DMS114 treated with DMSO at 0.1 percent for 48 hours (cell line): ENCODE measurements at regions not wholly inside any gene's neighbourhood (a gene's known extent, or its start where the extent isn't known, plus 50 kb on each side); places are given as distances from the start of the nearest gene placed in this dataset.

Experiments used
- DNase-seq: peaks from one replicate; lab custom pipeline; 2025; ENCODE audit not compliant: unreplicated experiment; lab: John Stamatoyannopoulos, UW

DNA sequence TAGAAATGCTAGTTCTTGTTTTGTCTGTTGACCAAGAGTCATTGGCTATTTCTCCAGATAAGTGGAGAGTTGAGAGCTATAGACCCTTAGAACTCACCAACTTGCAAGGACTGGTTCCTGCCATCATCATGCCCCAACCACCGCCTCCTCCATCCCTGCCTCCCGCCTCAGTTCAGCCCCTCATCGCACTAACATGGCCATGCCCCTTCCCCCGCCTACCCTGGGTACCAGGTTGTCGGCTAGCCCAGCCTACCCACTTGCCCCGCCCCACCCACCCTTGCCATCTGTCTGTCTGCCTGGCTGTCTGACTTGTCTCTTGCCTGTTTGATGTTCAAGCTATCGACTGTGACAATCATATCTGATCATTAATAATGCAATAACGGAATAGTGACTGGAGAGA, 154.1 kb downstream of the TRIM29 start:
- no peak for DNase-seq

DNA sequence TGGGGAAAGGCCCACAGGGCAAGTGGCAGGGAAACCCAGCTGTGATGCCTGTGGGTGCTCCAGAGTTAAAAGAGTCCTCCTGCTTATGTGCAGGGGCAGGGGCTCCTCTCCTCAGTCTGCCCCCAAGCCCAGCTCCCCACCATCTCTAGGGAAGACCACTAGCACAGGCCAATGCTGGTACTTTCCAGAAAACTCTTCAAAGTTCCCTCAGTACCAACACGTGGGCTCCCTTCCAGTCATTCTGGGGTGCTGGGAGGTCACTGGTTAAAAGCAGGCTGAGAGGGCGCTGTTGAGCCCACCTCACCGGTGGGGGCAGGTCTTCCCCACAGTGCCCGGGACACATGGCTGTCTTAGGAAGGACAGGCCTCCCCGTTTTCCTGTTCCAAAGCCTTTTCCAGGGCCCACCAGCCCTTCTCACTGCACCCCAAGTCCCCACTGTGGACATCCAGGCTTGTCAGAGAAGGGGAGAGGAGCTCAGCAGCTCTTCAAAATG, 154.6 kb downstream of the TRIM29 start:
- no peak for DNase-seq

DNA sequence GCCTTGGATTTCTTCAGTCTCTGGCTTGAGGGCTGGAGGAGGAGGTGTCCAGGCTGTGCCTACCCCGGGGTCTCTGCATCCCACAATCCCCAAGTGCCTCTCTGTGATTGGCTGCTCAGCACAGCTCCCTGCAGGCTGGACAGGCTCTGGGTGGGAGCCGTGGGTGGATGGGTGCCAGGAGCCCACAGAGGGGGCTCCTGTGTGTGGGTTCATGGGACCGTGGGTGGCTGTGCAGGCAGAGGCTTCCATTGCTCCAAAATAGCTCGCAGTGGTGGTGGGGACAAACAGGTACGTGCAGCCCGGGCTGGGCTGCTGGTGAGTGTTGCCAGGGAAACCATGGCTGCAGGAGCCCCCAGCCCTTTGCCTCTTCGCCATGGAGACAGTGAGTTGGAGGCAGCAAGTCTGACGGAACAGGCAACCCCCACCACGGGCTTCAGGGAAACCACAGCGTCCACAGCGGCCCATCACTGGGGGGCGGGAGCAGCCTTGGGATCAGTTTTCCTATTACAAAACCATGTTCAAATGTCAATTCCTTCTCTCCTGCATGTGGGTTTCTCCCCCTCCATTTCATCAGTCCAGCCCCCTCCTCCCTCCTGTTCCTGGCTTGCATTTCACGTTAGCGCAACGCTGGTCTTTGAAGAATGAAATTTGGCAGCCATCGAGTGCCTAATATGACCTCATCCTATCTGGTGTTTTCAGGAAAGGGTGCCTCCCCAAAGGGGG, 155.2 kb downstream of the TRIM29 start:
- DNase-seq: no peak

DNA sequence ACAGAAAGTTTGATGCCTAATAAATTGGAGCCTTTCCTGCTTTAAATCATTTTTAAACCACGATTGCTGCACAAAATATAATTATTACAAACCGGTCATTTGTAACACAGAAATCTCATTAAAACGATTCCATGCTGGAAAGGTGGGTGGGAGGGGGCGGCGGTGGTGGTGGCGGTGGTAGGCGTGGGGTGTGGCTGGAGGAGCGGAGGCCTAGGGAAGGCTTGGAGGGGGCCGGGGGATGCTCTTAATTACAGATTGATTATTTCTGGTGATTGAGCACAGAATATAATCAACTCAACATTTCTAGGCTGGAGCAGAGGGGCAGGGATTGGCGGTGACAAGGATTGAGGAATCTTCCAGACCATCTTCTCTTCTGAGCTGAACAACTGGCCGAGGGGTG, 157.5 kb downstream of the TRIM29 start:
- no peak for DNase-seq

DNA sequence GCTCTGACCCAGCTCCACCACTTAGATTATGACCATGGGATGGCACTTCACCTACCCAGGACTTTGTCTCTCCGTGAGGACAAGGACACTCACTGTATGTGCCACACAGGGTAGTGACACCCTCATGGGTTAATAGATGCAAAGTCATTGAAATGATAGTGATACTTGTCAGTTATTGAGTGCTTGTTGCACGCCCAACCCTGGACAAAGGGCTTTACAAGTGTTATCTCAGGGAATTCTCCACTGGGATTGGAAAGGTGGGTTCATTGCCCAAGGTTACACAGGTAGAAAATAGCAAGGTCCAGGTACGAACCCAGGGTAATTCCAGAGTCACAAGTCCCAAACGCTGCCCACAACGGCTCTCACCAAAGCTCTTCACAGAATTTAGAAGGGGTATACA, 158.2 kb downstream of the TRIM29 start:
- DNase-seq: no peak

DNA sequence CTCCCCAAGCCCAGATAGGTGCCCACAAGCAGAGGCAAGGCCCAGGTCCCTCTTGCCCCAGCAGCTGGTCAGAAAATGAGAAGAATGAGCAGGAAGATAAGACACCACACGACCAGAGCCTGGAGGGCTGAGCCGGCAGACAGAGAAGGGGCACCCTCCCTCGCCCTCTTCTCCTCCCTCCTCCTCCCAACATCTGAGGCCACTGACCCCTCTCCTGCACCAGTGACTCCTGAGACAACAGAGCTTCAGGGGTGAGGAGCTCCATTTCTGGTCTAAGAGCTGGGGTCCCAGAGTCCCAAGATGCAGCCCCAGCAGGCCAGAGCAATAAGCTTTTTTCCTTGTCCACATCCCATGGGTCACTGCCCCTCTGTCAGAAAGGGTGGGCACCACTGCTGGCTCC, 159.2 kb downstream of the TRIM29 start:
- DNase-seq: no peak

DNA sequence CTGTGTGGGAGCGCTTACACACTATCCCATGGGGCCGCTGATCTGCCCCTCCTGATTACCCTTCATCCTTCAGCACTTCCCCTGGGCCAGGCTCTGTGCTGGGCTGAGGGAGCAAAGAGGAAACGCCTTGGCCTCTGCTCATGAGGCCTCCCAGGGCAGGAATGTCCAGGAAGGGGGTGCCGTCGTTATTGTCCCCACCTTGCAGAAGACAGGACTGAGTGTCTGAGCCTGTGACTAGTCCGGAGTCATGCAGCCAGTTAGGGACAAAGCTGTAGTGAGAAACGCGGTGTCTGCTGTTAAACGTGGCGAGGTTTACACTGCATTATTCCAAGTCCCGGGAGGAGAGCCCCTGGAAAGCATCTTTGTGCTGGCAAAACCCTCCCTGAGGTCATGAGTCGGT, 160.0 kb downstream of the TRIM29 start:
- DNase-seq: no peak

DNA sequence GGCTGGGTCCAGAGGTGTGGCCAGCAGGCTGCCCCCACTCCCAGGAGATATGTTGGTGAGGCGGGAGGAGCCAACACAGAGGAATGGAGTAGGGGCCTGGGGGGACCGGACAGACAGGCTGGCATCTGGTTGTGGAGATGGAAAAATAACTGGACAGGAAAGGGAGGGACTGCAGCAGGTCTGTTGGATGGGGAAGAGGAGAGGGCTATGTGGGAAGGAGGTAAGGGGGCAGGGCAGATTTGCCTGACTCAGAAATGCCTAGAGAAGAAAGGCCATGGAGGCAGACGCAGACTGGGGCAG, 160.4 kb downstream of the TRIM29 start:
- DNase-seq: no peak

DNA sequence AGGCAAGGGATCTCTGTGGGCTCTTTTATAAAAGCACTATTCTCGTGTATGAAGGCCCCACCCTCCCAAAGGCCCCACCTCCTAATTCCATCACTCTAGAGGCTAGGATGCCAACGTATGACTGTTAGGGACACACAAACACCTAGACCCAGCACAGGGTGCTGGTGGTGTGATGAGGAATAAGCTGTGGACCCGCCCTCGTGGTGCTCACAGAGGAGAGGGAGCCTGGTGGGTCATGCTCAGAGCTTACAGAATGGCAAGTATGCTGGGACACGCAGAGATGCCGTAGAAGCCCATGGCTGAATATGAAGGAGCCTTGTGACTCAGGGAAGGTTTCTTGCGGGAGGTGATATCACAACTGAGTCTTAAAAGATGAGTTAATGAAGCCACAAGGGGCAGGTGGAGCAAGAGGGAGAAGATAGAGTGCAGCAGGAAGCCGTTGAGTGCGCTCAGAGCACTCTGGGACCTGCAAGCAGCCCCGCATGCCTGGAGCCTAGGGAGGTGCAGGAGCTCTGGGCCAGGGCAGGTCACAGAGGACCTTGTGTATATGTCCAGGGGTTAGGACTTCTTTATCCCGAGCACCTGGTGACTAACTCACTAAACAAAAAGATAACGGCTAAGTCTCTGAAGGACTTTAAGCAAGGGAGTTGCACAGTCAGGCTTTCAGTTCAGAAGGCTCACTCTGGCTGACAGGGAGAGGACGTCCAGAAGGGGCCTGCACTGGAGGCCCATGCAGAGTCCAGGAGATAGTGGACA, 160.9 kb downstream of the TRIM29 start:
- no peak for DNase-seq

DNA sequence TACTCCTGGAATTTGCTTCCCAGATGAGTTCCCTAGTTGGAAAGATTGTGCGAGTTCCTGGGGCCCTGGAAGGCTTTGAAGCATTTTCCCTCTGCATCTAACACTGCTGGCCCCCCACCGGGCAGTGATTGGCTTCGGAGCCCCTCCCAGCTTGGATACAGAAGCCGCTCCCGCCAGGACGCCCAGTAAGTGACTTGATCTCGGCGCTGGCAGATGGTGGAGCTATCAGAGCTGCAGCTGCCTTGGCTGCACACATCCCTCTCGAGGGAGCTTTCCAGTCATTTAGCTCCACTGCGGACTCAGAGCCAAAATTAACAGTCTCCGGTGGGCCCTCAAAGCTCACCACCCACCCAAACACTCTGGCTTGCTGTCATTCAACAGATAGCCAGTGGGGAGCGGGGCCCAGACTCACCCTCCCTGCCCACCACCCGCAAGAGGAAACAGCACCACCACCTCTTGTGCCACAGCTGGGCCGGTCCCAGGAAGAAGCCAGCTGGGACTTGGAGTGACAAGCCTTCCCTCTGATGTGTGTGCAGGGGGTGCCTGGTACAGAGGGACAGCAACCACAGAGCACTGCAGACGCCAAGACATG, 162.3 kb downstream of the TRIM29 start:
- DNase-seq: no peak

DNA sequence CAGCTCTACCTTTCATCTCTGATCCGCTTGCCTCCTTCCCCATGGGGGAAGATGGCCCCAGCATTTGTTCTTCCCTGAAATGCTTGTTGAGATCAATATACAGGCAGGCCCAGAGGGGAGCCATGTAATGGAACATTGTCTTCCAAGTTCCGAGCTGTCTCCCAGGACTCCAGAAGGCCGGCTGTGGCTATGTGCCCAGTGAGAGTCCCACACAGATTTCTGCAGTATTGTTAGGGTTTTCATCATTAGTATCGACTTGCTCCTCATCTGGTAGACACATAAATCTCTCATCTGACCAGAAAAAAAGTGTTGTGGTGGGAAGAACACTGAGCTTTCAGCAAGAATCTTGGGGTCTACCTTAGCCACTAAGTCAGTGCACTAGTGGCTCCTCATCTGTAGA, 163.4 kb downstream of the TRIM29 start:
- DNase-seq: no peak

DNA sequence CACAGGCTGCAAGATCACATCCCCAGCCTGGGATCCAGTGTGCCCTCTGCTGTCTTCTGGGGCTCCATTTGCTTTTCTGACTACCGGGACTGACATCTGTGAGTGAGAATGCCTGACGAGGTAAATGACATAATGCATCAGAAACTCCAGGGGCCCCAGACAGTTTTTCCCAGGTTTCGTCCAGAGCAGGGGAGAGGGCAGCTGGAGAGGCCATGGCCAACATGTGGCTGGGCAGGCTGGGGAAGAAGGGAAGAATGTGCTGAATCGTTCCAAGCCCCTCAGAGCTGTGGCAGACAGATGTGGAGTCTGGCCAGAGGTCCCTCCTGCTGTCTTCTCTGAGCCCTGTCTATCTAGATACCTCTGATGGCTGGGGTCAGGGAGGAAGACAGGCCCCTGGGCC, 163.9 kb downstream of the TRIM29 start:
- DNase-seq: no peak

DNA sequence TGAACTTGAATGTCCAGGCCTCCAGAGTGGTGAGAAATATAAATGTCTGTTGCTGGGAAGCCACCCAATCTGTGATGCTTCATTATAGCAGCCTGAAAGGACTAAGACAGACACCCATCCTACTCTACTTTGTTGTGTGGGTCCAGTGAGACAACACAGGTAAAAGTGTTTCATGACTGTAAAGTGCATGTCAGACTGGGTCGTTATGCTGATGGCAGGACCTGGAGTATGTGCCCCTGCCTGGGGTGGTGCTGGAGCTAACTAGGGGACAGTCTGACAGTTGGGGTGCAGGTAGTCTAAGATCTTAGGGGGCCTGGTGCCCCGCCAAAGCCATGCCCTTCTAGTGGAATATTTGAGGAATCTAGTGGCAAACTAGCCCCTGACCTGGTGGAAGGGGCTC, 165.6 kb downstream of the TRIM29 start:
- DNase-seq: no peak

DNA sequence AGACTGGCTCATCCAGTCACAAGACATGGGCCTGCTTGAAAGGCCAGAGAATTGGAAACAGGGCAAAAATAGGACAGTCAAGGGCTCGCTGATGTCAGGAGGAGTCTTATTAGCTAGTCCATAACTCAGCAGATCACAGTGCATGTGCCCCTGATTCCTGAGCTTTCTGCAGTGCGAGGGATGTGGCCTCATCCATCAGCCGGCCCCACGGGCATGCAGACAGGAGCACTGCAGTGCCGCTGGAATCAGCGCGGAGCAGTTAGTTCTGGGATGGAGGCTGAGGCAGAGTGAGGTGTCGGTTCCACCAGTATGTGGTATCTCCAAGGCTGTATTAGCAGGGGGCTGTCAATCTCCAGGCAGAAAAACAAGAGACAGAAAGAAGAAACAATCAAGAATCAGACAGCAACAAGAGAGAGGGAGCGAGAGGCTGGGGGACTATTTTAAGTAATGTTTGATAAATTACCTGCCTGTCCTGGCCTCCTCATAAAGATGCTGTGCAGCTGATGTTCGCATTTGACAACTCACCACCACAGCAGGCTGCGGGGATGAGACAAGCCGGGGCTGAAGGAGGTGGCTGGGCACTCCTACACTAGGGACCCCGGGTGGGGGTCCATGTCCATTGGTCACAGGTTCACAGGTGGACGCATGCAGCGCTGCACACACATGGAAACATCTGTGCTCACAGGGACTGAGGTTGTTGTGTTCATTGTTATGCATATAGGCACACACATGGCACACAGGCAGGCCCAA, 167.2 kb downstream of the TRIM29 start:
- DNase-seq: no peak

DNA sequence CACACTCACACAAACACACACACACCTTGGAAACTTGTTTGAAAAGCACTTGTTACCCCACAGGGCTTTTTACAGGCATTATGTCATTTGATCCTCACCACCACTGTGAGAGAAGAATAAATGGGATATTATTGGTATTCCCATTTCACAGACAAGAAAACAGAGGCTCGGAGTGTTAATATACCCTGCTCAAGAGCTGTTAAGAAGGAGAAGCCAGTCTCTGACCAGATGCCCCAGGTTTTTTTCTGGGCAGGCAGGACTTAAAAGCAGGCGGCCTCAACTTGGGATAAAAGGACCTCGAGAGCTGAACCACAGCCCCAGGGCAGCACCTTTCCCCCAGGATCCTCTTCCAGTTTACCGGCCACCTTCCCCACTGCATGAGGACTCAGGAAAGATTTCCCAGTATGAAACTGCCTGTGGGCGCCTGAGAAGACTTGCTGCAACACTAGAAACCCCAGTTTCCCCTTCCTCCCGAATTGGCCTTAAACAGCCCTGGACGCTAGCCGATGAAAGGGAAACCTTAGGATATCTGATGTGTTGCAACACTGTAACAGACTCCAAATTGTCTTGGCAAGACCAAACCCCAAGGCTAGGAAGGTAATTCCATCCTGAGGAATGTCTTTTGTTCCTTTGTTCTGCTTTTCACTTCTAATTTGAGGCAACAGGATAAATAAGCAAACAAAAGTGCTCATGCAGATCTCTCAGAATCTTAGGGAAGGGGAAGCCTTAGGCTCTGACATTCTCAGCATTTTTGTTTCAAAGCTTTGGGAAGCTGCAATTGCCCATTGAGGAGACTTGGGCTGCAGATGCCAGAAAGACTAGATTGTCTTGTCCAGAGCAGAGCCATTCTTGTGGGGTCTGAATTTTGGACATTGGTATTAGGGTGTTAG, 173.5 kb downstream of the TRIM29 start:
- no peak for DNase-seq

DNA sequence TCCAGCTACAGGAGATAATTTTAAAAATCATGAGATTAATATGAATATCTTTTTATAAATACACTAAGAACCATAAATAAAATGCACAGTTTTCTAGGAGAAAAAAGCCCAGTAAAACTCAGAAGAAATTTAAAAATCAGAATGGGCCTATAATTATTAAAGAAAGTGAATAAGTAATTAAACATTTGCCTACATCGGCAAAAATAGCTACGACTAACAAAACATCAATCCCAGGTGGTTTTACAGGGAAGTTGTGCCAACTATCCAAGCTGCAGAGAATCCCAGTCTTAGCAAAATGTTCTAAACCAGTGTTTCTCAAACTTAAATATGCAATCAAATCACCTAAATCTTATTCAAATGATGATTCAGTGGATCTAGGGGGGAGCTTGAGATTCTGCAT, 180.0 kb downstream of the TRIM29 start:
- no peak for DNase-seq

DNA sequence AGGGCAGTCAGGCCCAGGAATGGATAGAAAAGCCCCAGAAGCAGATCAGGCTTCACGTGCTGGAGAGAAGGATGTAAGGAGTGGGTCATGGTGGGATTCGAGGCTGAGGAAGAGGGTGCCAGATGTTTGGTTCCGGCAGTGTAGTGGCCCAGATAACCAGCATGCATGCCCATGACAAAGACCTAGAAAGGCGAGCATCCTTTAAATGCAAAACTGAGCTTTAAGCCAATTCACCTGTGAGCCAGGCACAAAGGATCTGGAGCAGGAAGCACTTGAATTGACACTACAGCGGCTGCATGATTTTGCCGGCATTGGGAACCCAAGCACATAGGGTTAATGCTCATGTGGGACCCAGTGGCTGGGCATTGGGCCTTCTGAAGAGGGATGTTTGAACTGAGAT, 185.5 kb downstream of the TRIM29 start:
- no peak for DNase-seq

DNA sequence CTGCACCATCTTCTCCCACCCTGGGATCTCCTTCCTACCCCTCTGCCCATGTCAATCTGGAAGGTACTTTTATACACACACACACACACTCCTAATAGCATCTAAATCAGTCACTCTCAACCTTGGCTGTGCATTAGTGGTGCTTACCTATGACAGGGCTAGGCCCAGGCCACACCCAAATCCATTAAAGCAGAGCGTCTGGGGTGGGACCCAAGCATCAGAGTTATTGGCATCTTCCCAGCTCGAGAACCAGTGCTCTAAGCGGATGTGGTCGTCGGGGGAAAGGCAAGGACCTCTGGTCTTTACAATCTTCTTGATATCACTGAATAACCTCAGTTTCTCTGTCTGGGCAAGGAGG, 194.6 kb downstream of the TRIM29 start:
- DNase-seq: no peak

DNA sequence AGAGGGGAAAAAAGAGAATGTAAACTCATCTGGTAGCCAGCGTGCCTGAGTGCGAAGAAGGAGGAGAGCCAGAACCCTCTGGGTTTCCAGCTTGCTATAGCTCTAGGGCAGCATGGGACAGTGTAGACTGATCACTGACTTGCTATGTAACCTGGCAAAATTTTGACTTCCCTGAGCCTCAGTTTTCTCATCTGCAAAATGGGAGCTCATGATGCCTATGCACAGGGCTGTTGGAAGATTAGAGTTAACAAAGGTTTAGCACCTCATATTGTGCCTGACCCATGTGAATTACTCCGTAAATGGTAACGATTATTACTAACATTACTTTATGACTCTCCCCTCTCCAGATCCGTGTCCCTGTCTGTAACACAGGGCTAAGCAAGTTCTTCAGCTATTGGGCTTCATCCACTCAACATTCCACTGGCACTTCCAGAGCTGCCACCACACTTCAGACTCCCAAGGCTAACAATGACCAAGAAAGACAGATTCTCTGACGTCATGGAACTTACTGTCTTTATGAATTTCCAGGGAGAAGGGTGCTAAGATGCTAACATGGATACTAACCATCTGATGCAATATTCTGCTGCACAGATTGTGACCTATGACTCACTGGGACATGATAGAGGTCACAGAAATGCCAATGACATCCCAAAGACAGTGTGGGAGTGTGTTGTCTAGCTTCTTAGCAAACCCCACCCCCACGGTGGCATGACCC, 195.2 kb downstream of the TRIM29 start:
- DNase-seq: no peak
